BE2C (cell line): ENCODE measurements at regions not wholly inside any gene's neighbourhood (a gene's known extent, or its start where the extent isn't known, plus 50 kb on each side); places are given as distances from the start of the nearest gene placed in this dataset.

Experiments
- DNase-seq: peaks from one replicate; pipeline ENCODE4 v3.0.0-alpha.2; 2020
- H3K27me3 ChIP-seq: fragments of 250-450 bp; sonication (Bioruptor Pico); 2 replicates; pipeline ENCODE4 v1.5.1; 2020; ENCODE audit warnings: mild to moderate bottlenecking
- H3K36me3 ChIP-seq: fragments of 250-450 bp; sonication (Bioruptor Pico); 2 replicates; pipeline ENCODE4 v1.5.1; 2020; ENCODE audit warnings: mild to moderate bottlenecking
- H3K4me1 ChIP-seq: fragments of 250-450 bp; sonication (Bioruptor Pico); 2 replicates; pipeline ENCODE4 v1.5.1; 2020
- H3K4me3 ChIP-seq: 2 replicates; pipeline ENCODE4 v1.5.1; 2011; ENCODE audit warnings: low read depth, low read length
- H3K9me3 ChIP-seq: fragments of 250-450 bp; sonication (Bioruptor Pico); 2 replicates; pipeline ENCODE4 v1.5.1; 2020
- CTCF ChIP-seq: IDR thresholded peaks from 2 replicates; pipeline ENCODE4 v1.5.1; 2012; ENCODE audit warnings: mild to moderate bottlenecking, low read depth, low read length

GRCh38 chr2:5985536-5986385 is 293.6 kb downstream of the SOX11 start:
- Histone ChIP-seq H3K27me3 (no peaks in the 10 kb centered on the region), H3K4me1 (peaks cover 3% of the 10 kb centered on the region; the same call in 1 of the 2 replicates), H3K36me3 (no peaks in the 10 kb centered on the region), H3K4me3 (no peak overlapping the region), H3K9me3 (no peaks in the 10 kb centered on the region)
- DNase-seq: no peak
- TF ChIP-seq CTCF: no peak

- Histone ChIP-seq H3K27me3 (no peaks in the 10 kb centered on the region), H3K4me3 (no peak overlapping the region), H3K36me3 (no peaks in the 10 kb centered on the region), H3K4me1 (peaks cover 3% of the 10 kb centered on the region; the same call in 1 of the 2 replicates), H3K9me3 (no peaks in the 10 kb centered on the region)
- DNase-seq: no peak
- no peak for TF ChIP-seq CTCF
Measured at GRCh38 chr2:5986801-5987787, 294.9 kb downstream of the SOX11 start.

GRCh38 chr2:5988120-5988519 is 295.9 kb downstream of the SOX11 start:
- Histone ChIP-seq H3K27me3 (no peaks in the 10 kb centered on the region), H3K4me1 (peaks cover 3% of the 10 kb centered on the region; the same call in 1 of the 2 replicates), H3K4me3 (no peak overlapping the region), H3K36me3 (no peaks in the 10 kb centered on the region), H3K9me3 (no peaks in the 10 kb centered on the region)
- no peak for TF ChIP-seq CTCF
- DNase-seq: no peak

GRCh38 chr2:5990086-5990485 is 297.9 kb downstream of the SOX11 start:
- no peaks in the 10 kb centered on the region for H3K9me3 ChIP-seq
- no peak for DNase-seq
- no peak overlapping the region for H3K4me3 ChIP-seq
- no peak for TF ChIP-seq CTCF
- H3K4me1 ChIP-seq: peaks cover 3% of the 10 kb centered on the region; the same call in 1 of the 2 replicates
- H3K27me3 ChIP-seq: no peaks in the 10 kb centered on the region
- H3K36me3 ChIP-seq: no peaks in the 10 kb centered on the region

GRCh38 chr2:5991305-5991968 is 299.3 kb downstream of the SOX11 start:
- Histone ChIP-seq H3K4me1 (peaks cover 3% of the 10 kb centered on the region; the same call in 1 of the 2 replicates), H3K9me3 (no peaks in the 10 kb centered on the region), H3K27me3 (no peaks in the 10 kb centered on the region), H3K36me3 (no peaks in the 10 kb centered on the region), H3K4me3 (no peak overlapping the region)
- no peak for DNase-seq
- TF ChIP-seq CTCF: no peak
